Ovary (tissue), 3 donors: ENCODE measurements at regions not wholly inside any gene's neighbourhood (a gene's known extent, or its start where the extent isn't known, plus 50 kb on each side); places are given as distances from the start of the nearest gene placed in this dataset.

ENCODE experiments used
- POLR2A ChIP-seq: fragments of 450-650 bp; IDR thresholded peaks from one replicate; pipeline ENCODE4 v1.6.1; 2017; ENCODE audit warnings: antibody characterized with exemption, mild to moderate bottlenecking, moderate library complexity
- TF ChIP-seq, protein P1 (sequence below), 3 donors: fragments of 450-650 bp in 2 of 3; fragments of 200-600 bp in 1 of 3; IDR thresholded peaks; one replicate each; pipeline versions ENCODE4 v1.5.1 to v1.8.0; 2016 to 2022; ENCODE audit warnings: antibody characterized with exemption in 3 of 3, mild to moderate bottlenecking in 1 of 3
- donor health status: DM: no; HTN: no; CAD: no.

DNA sequence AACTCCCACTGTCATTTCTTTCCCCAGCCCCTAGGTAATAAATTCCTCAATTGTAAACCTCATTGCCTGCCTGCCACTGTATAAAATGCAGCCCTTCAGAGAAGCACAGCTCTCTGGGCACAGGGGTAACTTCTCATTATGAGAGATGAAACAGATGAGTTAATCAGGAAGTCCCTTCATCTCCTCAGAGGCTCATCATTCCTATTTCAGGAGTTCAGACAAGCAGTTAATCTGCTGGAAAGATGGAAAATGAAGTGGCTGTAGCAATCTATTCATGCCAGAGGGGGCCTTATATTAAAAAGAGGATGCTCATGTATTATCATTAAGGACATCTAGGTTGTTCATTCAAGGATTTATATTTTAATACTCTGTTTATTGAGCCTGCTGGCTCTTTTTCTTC lies 519.5 kb upstream of the LMCD1 start:
- TF ChIP-seq POLR2A = no peak
- TF ChIP-seq, protein P1, sequence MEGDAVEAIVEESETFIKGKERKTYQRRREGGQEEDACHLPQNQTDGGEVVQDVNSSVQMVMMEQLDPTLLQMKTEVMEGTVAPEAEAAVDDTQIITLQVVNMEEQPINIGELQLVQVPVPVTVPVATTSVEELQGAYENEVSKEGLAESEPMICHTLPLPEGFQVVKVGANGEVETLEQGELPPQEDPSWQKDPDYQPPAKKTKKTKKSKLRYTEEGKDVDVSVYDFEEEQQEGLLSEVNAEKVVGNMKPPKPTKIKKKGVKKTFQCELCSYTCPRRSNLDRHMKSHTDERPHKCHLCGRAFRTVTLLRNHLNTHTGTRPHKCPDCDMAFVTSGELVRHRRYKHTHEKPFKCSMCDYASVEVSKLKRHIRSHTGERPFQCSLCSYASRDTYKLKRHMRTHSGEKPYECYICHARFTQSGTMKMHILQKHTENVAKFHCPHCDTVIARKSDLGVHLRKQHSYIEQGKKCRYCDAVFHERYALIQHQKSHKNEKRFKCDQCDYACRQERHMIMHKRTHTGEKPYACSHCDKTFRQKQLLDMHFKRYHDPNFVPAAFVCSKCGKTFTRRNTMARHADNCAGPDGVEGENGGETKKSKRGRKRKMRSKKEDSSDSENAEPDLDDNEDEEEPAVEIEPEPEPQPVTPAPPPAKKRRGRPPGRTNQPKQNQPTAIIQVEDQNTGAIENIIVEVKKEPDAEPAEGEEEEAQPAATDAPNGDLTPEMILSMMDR (IDR thresholded peaks at IDR 0.05) = no peak
